Adrenal gland (tissue), 9 donors: ENCODE measurements at regions not wholly inside any gene's neighbourhood (a gene's known extent, or its start where the extent isn't known, plus 50 kb on each side); places are given as distances from the start of the nearest gene placed in this dataset.

Source experiments
- DNase-seq, 7 donors: peaks; one replicate each; pipeline ENCODE4 v3.0.0-alpha.2; 2019 to 2020
- H3K27ac ChIP-seq, 5 donors: fragments of 200-600 bp; sonication (generic) in 4 of 5; 1 replicate in 3 of 5; 2 replicates in 2 of 5; pipeline versions ENCODE4 v1.5.1 to v1.8.0; 2016 to 2020; ENCODE audit warnings: mild to moderate bottlenecking in 1 of 5
- H3K27me3 ChIP-seq: fragments of 200-600 bp; 2 replicates; pipeline ENCODE4 v1.8.0; 2021
- H3K36me3 ChIP-seq, 2 donors: fragments of 200-600 bp; replicated peaks in 1 of 2; 1 replicate in 1 of 2; 2 replicates in 1 of 2; pipeline versions ENCODE4 v1.5.1 to v1.8.0; 2018 to 2022
- H3K4me1 ChIP-seq, 2 donors: fragments of 200-600 bp; replicated peaks in 1 of 2; 1 replicate in 1 of 2; 2 replicates in 1 of 2; pipeline versions ENCODE4 v1.5.1 to v1.8.0; 2018 to 2021
- H3K4me3 ChIP-seq, 4 donors: fragments of 200-600 bp; sonication (generic) in 3 of 4; one replicate each; pipeline ENCODE4 v1.5.1; 2016 to 2018
- H3K9me3 ChIP-seq, 3 donors: fragments of 200-600 bp; sonication (generic) in 1 of 3; replicated peaks in 1 of 3; 1 replicate in 2 of 3; 2 replicates in 1 of 3; pipeline versions ENCODE4 v1.5.1 to v1.8.0; 2016 to 2021
- POLR2A ChIP-seq, 2 donors: fragments of 450-650 bp; IDR thresholded peaks; one replicate each; pipeline ENCODE4 v1.6.1; 2017; ENCODE audit warnings: antibody characterized with exemption in 2 of 2, mild to moderate bottlenecking in 2 of 2, moderate library complexity in 1 of 2
- WGBS, 4 donors: extraction: QIAGEN DNeasy Blood & Tissue Kit in 2 of 4; methylation state at CpG; one replicate each; pipeline versions ENCODE4 v1.1.5 to v1.1.7; 2013 to 2017; 5-methylcytosine and 5-hydroxymethylcytosine counted together
- intact Hi-C, 2 donors: fragments of 100-400 bp; cut with DNase I; formaldehyde crosslinking; loops; one replicate each; pipeline versions ENCODE4 v1.14.1 to v1.15.0; 2022 to 2023
- TF ChIP-seq, protein P1 (sequence below), 6 experiments: fragments of 450-650 bp in 4 of 6; fragments of 200-600 bp in 2 of 6; sonication (generic) in 1 of 6; IDR thresholded peaks; 1 replicate in 5 of 6; 2 replicates in 1 of 6; pipeline versions ENCODE4 v1.5.1 to v1.8.0; 2016 to 2021; ENCODE audit warnings: antibody characterized with exemption in 6 of 6, mild to moderate bottlenecking in 2 of 6, moderate library complexity in 1 of 6
- donor health status: healthy with polysubstance abuse.
- donor health status: Bipolar disorder and iron deficiency.
- donor health status: DM: yes; HTN: yes; CAD: no.
- donor health status: DM: no; HTN: no; CAD: no.
- donor health status: DM: no; HTN: no; CAD: no.

DNA sequence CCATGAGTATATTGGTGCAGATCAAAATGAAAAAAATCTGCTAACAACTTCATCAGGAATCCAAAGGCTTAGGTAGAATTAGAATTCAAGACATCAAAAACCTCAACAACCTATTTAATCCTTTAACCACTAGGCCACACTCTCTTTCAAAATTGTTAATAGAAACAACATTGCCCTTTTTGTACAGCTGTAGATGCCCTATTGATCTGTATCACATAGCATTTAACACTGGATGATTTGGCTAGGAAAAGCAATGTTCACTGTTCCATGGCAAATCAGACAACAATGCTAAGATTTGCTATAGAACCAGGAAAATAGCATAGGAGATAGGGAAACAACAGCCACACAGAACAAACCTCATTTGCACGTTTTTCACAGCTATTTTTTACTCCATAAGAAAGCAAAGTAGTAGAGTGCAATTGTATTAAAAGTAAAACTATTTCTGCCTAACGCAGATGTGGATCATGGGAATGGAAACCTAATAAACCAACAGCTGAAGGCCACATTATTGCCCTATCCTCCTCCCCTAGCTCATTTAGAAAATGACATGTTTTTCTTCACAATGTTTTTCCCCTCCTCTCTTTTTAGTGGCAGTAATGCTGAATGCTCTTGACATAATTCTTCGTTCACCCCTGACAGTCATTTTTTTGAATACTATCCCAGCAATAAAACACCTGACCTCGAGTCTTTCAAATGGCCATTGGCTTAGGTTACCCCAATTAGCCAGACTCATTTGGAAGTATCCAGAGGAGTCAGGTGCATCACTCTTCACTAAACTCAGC is 373.0 kb upstream of the CCNH start:
- Histone ChIP-seq H3K27me3 (peaks cover 32% of the 10 kb centered on the region), H3K27ac (no peak overlapping the region), H3K36me3 (no peaks in the 10 kb centered on the region), H3K4me3 (no peak overlapping the region), H3K9me3 (peaks cover 0 to 5% (median 0%) of the 10 kb centered on the region in 3 donors), H3K4me1 (no peaks in the 10 kb centered on the region)
- intact Hi-C loops, result no loop called here
- no peak for DNase-seq
- TF ChIP-seq POLR2A (IDR thresholded peaks at IDR 0.05), result no peak
- TF ChIP-seq, protein P1, sequence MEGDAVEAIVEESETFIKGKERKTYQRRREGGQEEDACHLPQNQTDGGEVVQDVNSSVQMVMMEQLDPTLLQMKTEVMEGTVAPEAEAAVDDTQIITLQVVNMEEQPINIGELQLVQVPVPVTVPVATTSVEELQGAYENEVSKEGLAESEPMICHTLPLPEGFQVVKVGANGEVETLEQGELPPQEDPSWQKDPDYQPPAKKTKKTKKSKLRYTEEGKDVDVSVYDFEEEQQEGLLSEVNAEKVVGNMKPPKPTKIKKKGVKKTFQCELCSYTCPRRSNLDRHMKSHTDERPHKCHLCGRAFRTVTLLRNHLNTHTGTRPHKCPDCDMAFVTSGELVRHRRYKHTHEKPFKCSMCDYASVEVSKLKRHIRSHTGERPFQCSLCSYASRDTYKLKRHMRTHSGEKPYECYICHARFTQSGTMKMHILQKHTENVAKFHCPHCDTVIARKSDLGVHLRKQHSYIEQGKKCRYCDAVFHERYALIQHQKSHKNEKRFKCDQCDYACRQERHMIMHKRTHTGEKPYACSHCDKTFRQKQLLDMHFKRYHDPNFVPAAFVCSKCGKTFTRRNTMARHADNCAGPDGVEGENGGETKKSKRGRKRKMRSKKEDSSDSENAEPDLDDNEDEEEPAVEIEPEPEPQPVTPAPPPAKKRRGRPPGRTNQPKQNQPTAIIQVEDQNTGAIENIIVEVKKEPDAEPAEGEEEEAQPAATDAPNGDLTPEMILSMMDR (IDR thresholded peaks at IDR 0.05), result no peak
- WGBS, 4 donors, result 27 to 55% (median 42%) methylated on average over 4 of the region's 4 CpGs

DNA sequence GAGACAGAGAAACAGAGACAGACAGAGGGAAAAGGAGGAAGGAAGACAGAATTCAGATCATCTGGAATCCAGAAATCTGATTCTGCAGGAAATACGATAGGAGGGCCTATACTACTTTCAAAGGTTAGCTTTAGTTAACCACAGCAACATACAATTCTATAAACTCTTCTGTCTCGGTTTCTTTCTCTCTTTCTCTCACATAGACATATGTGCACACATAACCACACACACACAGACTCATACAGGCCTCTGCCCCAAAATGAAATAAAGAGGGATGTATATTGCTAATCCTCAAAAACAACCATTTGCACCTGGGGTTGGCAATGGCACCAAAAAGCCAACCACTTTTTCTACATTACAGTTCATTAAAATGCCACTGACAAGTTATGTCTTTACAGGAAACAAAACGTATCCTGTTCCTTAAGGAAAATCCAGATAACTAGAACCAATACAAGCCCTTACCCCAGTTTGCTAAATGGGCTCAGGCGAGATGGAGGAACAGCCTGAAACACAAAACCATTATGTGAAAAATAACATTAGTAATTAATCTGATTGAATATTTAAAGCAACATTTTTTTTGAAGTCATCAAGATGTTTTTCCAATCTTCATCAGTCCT is 372.3 kb upstream of the CCNH start:
- no peak overlapping the region for H3K27ac ChIP-seq
- 61 to 81% (median 78%) methylated on average over 4 of the region's 4 CpGs for WGBS, 4 donors
- intact Hi-C loops, result loop anchor here (5.0 kb wide), 2 partner anchors 897 to 907 kb away; no protein-coding TSS in a partner anchor

DNA sequence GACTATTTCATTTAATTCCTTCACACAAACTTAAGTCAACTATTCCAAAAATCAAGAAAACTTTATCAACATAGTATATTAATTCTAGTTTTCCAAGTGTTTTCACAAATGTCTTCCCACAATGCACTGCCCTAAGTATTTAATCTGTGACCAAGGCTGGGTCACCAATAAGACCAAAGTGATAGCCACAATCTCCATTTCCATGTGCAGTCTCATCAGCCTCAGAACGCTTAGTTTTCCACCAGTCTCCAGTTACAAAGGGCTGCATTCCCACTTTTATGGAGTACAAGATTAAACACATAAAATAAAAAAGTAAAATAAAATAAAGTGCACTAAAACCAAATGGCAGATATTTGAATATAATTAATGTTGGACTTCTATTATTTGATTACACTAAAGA is 371.6 kb upstream of the CCNH start:
- TF ChIP-seq, protein P1 (IDR thresholded peaks at IDR 0.05), result no peak
- no peak for TF ChIP-seq POLR2A (IDR thresholded peaks at IDR 0.05)
- DNase-seq, result no peak
- Histone ChIP-seq H3K4me3 (no peak overlapping the region), H3K36me3 (no peaks in the 10 kb centered on the region), H3K4me1 (no peaks in the 10 kb centered on the region), H3K9me3 (no peaks in the 10 kb centered on the region), H3K27me3 (peaks cover 32% of the 10 kb centered on the region), H3K27ac (no peak overlapping the region)
- intact Hi-C loops, result loop anchor here (5.0 kb wide), 2 partner anchors 898 to 908 kb away; no protein-coding TSS in a partner anchor
- 80 to 89% (median 81%) methylated on average over 1 of the region's 1 CpG for WGBS, 4 donors

More for the DNA sequence above, 372.3 kb upstream of the CCNH start:
- H3K4me3 ChIP-seq, result no peak overlapping the region
- DNase-seq, result no peak
- no peak for TF ChIP-seq POLR2A (IDR thresholded peaks at IDR 0.05)
- TF ChIP-seq, protein P1 (IDR thresholded peaks at IDR 0.05), result no peak
- peaks cover 32% of the 10 kb centered on the region for H3K27me3 ChIP-seq
- H3K36me3 ChIP-seq, result no peaks in the 10 kb centered on the region
- H3K9me3 ChIP-seq, result no peaks in the 10 kb centered on the region
- no peaks in the 10 kb centered on the region for H3K4me1 ChIP-seq

DNA sequence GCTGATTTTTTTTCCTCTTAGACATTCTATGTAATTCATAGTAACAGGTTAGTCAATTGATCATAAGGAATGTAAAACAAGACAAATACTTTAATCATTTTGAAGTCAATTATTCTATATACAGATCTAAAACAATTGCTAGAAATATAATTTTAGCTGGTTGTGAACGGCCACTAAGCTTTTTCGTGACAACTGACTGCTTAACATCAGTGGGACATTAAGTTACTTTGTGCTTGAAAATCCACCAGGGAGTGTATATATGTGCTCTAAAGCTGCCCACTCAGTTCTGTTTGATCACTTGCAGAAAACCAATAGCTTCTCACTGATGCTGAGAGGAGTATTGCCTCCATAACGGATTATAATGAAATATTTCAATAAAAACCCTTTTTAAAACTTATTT is 370.2 kb upstream of the CCNH start:
- TF ChIP-seq POLR2A (IDR thresholded peaks at IDR 0.05), result no peak
- TF ChIP-seq, protein P1 (IDR thresholded peaks at IDR 0.05), result no peak
- Histone ChIP-seq H3K27me3 (peaks cover 26% of the 10 kb centered on the region), H3K36me3 (no peaks in the 10 kb centered on the region), H3K4me3 (no peak overlapping the region), H3K4me1 (no peaks in the 10 kb centered on the region), H3K27ac (no peak overlapping the region), H3K9me3 (no peaks in the 10 kb centered on the region)
- intact Hi-C loops, result loop anchor here (5.0 kb wide), 2 partner anchors 899 to 909 kb away; no protein-coding TSS in a partner anchor
- 67 to 81% (median 73%) methylated on average over 3 of the region's 3 CpGs for WGBS, 4 donors
- DNase-seq, result no peak
